ENCODE measurements at regions not wholly inside any gene's neighbourhood (a gene's known extent, or its start where the extent isn't known, plus 50 kb on each side); places are given as distances from the start of the nearest gene placed in this dataset.
"Not testable (repeated sequence)": the region's sequence is repeated elsewhere in the genome, so short reads cannot be mapped to it uniquely, and the experiment has no call there.

- DNase-seq (no peak), ATAC-seq (replicated peaks in 1 of 2) (no peak)
- Mint-ChIP-seq H3K4me1 (ENCODE audit: low read depth) (no peaks in the 10 kb centered on the region), H3K36me3 (ENCODE audit: insufficient read depth in 2 of 2) (peaks cover 0 to 2% of the 10 kb centered on the region in 2 donors), H3K27ac (no peak overlapping the region), H3K4me3 (no peak overlapping the region), H3K27me3 (ENCODE audit: low read depth) (no peaks in the 10 kb centered on the region), H3K9me3 (peaks cover 9 to 10% of the 10 kb centered on the region in 2 donors)
Measured at GRCh38 chr6:18656506-18656905, 269.4 kb downstream of the RNF144B start.

- not testable (repeated sequence) for H3K4me3 Mint-ChIP-seq; ATAC-seq (replicated peaks in 1 of 2); H3K27ac Mint-ChIP-seq; H3K27me3 Mint-ChIP-seq (ENCODE audit: low read depth); DNase-seq; H3K4me1 Mint-ChIP-seq (ENCODE audit: low read depth); H3K36me3 Mint-ChIP-seq (ENCODE audit: insufficient read depth in 2 of 2)
- peaks cover 11 to 12% of the 10 kb centered on the region in 2 donors for H3K9me3 Mint-ChIP-seq
Measured at GRCh38 chr6:18659994-18660393, 272.8 kb downstream of the RNF144B start.

GRCh38 chr6:18663011-18663410 is 275.9 kb downstream of the RNF144B start:
- H3K27ac Mint-ChIP-seq: no peak overlapping the region
- H3K36me3 Mint-ChIP-seq (ENCODE audit: insufficient read depth in 2 of 2): no peaks in the 10 kb centered on the region
- peaks cover 6 to 8% of the 10 kb centered on the region in 2 donors for H3K9me3 Mint-ChIP-seq
- no peaks in the 10 kb centered on the region for H3K4me1 Mint-ChIP-seq (ENCODE audit: low read depth)
- ATAC-seq (replicated peaks in 1 of 2): no peak
- no peak overlapping the region for H3K4me3 Mint-ChIP-seq
- DNase-seq: no peak
- H3K27me3 Mint-ChIP-seq (ENCODE audit: low read depth): no peaks in the 10 kb centered on the region

GRCh38 chr6:18664401-18664800 is 277.3 kb downstream of the RNF144B start:
- Mint-ChIP-seq H3K27me3 (ENCODE audit: low read depth) (no peaks in the 10 kb centered on the region), H3K4me3 (no peak overlapping the region), H3K27ac (no peak overlapping the region), H3K36me3 (ENCODE audit: insufficient read depth in 2 of 2) (no peaks in the 10 kb centered on the region), H3K9me3 (peaks cover 3 to 4% of the 10 kb centered on the region in 2 donors), H3K4me1 (ENCODE audit: low read depth) (no peaks in the 10 kb centered on the region)
- DNase-seq (no peak), ATAC-seq (replicated peaks in 1 of 2) (no peak)

- no peak overlapping the region for H3K27ac Mint-ChIP-seq
- no peaks in the 10 kb centered on the region for H3K36me3 Mint-ChIP-seq (ENCODE audit: insufficient read depth in 2 of 2)
- H3K27me3 Mint-ChIP-seq (ENCODE audit: low read depth): no peaks in the 10 kb centered on the region
- DNase-seq (no peak), ATAC-seq (replicated peaks in 1 of 2) (no peak)
- H3K4me1 Mint-ChIP-seq (ENCODE audit: low read depth): no peaks in the 10 kb centered on the region
- H3K4me3 Mint-ChIP-seq: no peak overlapping the region
- peaks cover 0 to 2% of the 10 kb centered on the region in 2 donors for H3K9me3 Mint-ChIP-seq
Measured at GRCh38 chr6:18667612-18668011, 280.5 kb downstream of the RNF144B start.

- Mint-ChIP-seq H3K4me3 (no peak overlapping the region), H3K9me3 (peaks cover 0 to 2% of the 10 kb centered on the region in 2 donors), H3K27me3 (ENCODE audit: low read depth) (no peaks in the 10 kb centered on the region), H3K4me1 (ENCODE audit: low read depth) (no peaks in the 10 kb centered on the region), H3K36me3 (ENCODE audit: insufficient read depth in 2 of 2) (no peaks in the 10 kb centered on the region), H3K27ac (no peak overlapping the region)
- ATAC-seq (replicated peaks in 1 of 2) (no peak), DNase-seq (no peak)
Measured at GRCh38 chr6:18668994-18669393, 281.8 kb downstream of the RNF144B start.

GRCh38 chr6:18672852-18673251 is 285.7 kb downstream of the RNF144B start:
- H3K9me3 Mint-ChIP-seq: peaks cover 2% of the 10 kb centered on the region in 2 donors

GRCh38 chr6:18674346-18674745 is 287.2 kb downstream of the RNF144B start:
- H3K27ac Mint-ChIP-seq: no peak overlapping the region
- H3K4me1 Mint-ChIP-seq (ENCODE audit: low read depth): no peaks in the 10 kb centered on the region
- no peak for ATAC-seq (replicated peaks in 1 of 2)
- H3K27me3 Mint-ChIP-seq (ENCODE audit: low read depth): no peaks in the 10 kb centered on the region
- DNase-seq: no peak
- no peak overlapping the region for H3K4me3 Mint-ChIP-seq
- H3K36me3 Mint-ChIP-seq (ENCODE audit: insufficient read depth in 2 of 2): no peaks in the 10 kb centered on the region
- H3K9me3 Mint-ChIP-seq: peaks cover 5 to 6% of the 10 kb centered on the region in 2 donors

More at GRCh38 chr6:18672852-18673251, 285.7 kb downstream of the RNF144B start:
- no peak overlapping the region for H3K4me3 Mint-ChIP-seq
- H3K4me1 Mint-ChIP-seq (ENCODE audit: low read depth): no peaks in the 10 kb centered on the region
- DNase-seq (no peak), ATAC-seq (replicated peaks in 1 of 2) (no peak)
- H3K27me3 Mint-ChIP-seq (ENCODE audit: low read depth): no peaks in the 10 kb centered on the region
- H3K36me3 Mint-ChIP-seq (ENCODE audit: insufficient read depth in 2 of 2): no peaks in the 10 kb centered on the region
- H3K27ac Mint-ChIP-seq: no peak overlapping the region

GRCh38 chr6:18675881-18676280 is 288.7 kb downstream of the RNF144B start:
- no peak overlapping the region for H3K27ac Mint-ChIP-seq
- ATAC-seq (replicated peaks in 1 of 2): no peak
- H3K9me3 Mint-ChIP-seq: peaks cover 7 to 8% of the 10 kb centered on the region in 2 donors
- no peak overlapping the region for H3K4me3 Mint-ChIP-seq
- DNase-seq: no peak
- no peaks in the 10 kb centered on the region for H3K4me1 Mint-ChIP-seq (ENCODE audit: low read depth)
- H3K27me3 Mint-ChIP-seq (ENCODE audit: low read depth): no peaks in the 10 kb centered on the region
- H3K36me3 Mint-ChIP-seq (ENCODE audit: insufficient read depth in 2 of 2): no peaks in the 10 kb centered on the region

- Mint-ChIP-seq H3K27ac (no peak overlapping the region), H3K36me3 (ENCODE audit: insufficient read depth in 2 of 2) (no peaks in the 10 kb centered on the region), H3K9me3 (peaks cover 6 to 8% of the 10 kb centered on the region in 2 donors), H3K4me3 (no peak overlapping the region), H3K4me1 (ENCODE audit: low read depth) (no peaks in the 10 kb centered on the region), H3K27me3 (ENCODE audit: low read depth) (no peaks in the 10 kb centered on the region)
- DNase-seq: no peak
- ATAC-seq (replicated peaks in 1 of 2): no peak
Measured at GRCh38 chr6:18676548-18676947, 289.4 kb downstream of the RNF144B start.

- ATAC-seq (replicated peaks in 1 of 2) (no peak), DNase-seq (no peak)
- Mint-ChIP-seq H3K4me3 (no peak overlapping the region), H3K36me3 (ENCODE audit: insufficient read depth in 2 of 2) (no peaks in the 10 kb centered on the region), H3K27me3 (ENCODE audit: low read depth) (no peaks in the 10 kb centered on the region), H3K9me3 (peaks cover 6 to 8% of the 10 kb centered on the region in 2 donors), H3K27ac (no peak overlapping the region), H3K4me1 (ENCODE audit: low read depth) (no peaks in the 10 kb centered on the region)
Measured at GRCh38 chr6:18680842-18681241, 293.7 kb downstream of the RNF144B start.

- Mint-ChIP-seq H3K27me3 (ENCODE audit: low read depth) (no peaks in the 10 kb centered on the region), H3K36me3 (ENCODE audit: insufficient read depth in 2 of 2) (no peaks in the 10 kb centered on the region), H3K4me3 (no peak overlapping the region), H3K4me1 (ENCODE audit: low read depth) (no peaks in the 10 kb centered on the region), H3K27ac (no peak overlapping the region), H3K9me3 (peaks cover 6 to 8% of the 10 kb centered on the region in 2 donors)
- ATAC-seq (replicated peaks in 1 of 2) (no peak), DNase-seq (no peak)
Measured at GRCh38 chr6:18681832-18682503, 294.8 kb downstream of the RNF144B start.

GRCh38 chr6:18684343-18684742 is 297.2 kb downstream of the RNF144B start:
- H3K27ac Mint-ChIP-seq: no peak overlapping the region
- H3K9me3 Mint-ChIP-seq: peaks cover 2% of the 10 kb centered on the region in 2 donors
- H3K4me1 Mint-ChIP-seq (ENCODE audit: low read depth): no peaks in the 10 kb centered on the region
- H3K4me3 Mint-ChIP-seq: no peak overlapping the region
- DNase-seq (no peak), ATAC-seq (replicated peaks in 1 of 2) (no peak)
- no peaks in the 10 kb centered on the region for H3K36me3 Mint-ChIP-seq (ENCODE audit: insufficient read depth in 2 of 2)
- no peaks in the 10 kb centered on the region for H3K27me3 Mint-ChIP-seq (ENCODE audit: low read depth)

Measured in activated T-cell treated with anti-CD3 and anti-CD28 coated beads, Interleukin-2, amount 50 U/mL, for 72 hours (primary cell).